ENCODE measurements at regions not wholly inside any gene's neighbourhood (a gene's known extent, or its start where the extent isn't known, plus 50 kb on each side); places are given as distances from the start of the nearest gene placed in this dataset.

DNA sequence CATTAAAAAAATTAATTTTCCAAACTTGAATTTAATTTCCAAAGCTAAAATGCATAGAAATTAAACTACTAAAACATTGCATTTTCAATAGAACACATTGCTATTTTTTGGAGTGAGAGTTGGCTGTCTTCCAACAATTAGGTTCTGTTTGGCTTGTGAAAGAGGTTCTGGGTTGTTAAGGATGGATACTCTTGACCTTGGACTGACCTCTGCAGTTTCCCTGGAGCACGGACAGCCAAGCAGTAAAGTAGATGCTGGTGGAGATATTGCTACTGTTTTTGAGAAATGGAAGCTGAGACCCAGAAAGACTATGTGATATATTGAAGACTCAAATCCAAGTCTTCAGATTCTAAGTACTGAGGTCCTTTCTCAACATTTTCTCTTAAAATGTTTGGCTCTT is 95.9 kb upstream of the CHD6 start:
- Histone ChIP-seq H2AK5ac (ENCODE audit: low read depth, low read length) (no peak overlapping the region), H3K56ac (replicated peaks; ENCODE audit: insufficient read length, low read depth, low read length) (no peak overlapping the region), H3K9ac (replicated peaks in 1 of 4; ENCODE audit: extremely low read depth in 1 of 4, low read depth in 3 of 4, low read length in 3 of 4) (no peak overlapping the region), H3K27me3 (replicated peaks in 1 of 4; ENCODE audit: control insufficient read depth in 3 of 4, extremely low read depth in 1 of 4, insufficient read depth in 3 of 4, low read length in 3 of 4) (no peaks in the 10 kb centered on the region), H3K4me2 (ENCODE audit: insufficient read depth in 1 of 2, low read depth in 2 of 2, low read length in 2 of 2) (no peak overlapping the region), H2BK5ac (ENCODE audit: low read depth, low read length) (no peak overlapping the region), H4K91ac (replicated peaks; ENCODE audit: insufficient read length, low read length) (no peak overlapping the region), H2BK20ac (ENCODE audit: low read length) (no peak overlapping the region), H2BK12ac (ENCODE audit: low read depth, low read length) (no peak overlapping the region), H2BK120ac (replicated peaks; ENCODE audit: low read depth, low read length) (no peak overlapping the region), H3K79me2 (ENCODE audit: control insufficient read depth in 1 of 2, insufficient read depth in 2 of 2, low read length in 2 of 2) (no peaks in the 10 kb centered on the region), H3K4me1 (replicated peaks in 1 of 4; ENCODE audit: control insufficient read depth in 3 of 4, insufficient read depth in 4 of 4, low read length in 3 of 4) (no peaks in the 10 kb centered on the region), H4K20me1 (replicated peaks in 1 of 2; ENCODE audit: control insufficient read depth in 1 of 2, insufficient read depth in 2 of 2, low read length in 2 of 2) (no peaks in the 10 kb centered on the region), H3K4ac (replicated peaks; ENCODE audit: insufficient read length, low read depth, low read length) (no peak overlapping the region), H4K8ac (ENCODE audit: extremely low read depth, insufficient read depth, low read length) (no peak overlapping the region), H4K5ac (ENCODE audit: insufficient read length, low read depth, low read length) (no peak overlapping the region), H3K9me3 (ENCODE audit: insufficient read depth in 2 of 2, low read depth in 1 of 2, low read length in 1 of 2) (no peaks in the 10 kb centered on the region), H3K23me2 (ENCODE audit: low read depth, low read length) (peaks cover 1% of the 10 kb centered on the region; the same call in 1 of the 2 replicates), H2AFZ (ENCODE audit: low read length) (no peak overlapping the region), H3K36me3 (ENCODE audit: control insufficient read depth in 2 of 4, insufficient read depth in 4 of 4, low read length in 3 of 4) (no peaks in the 10 kb centered on the region), H2BK15ac (ENCODE audit: low read length) (no peak overlapping the region), H3K23ac (ENCODE audit: insufficient read length) (no peak overlapping the region), H3K27ac (ENCODE audit: low read depth, low read length) (no peak overlapping the region), H3K4me3 (ENCODE audit: extremely low read depth in 1 of 4, insufficient read depth in 2 of 4, low read depth in 3 of 4, low read length in 4 of 4) (no peak overlapping the region), H3K79me1 (ENCODE audit: low read depth, low read length) (no peaks in the 10 kb centered on the region), H3K18ac (ENCODE audit: extremely low read depth, low read length) (no peak overlapping the region), H3K14ac (ENCODE audit: insufficient read length) (no peak overlapping the region)
- FAIRE-seq: no peak
- POLR2A ChIA-PET (ENCODE audit: partially characterized antibody): interaction anchor here (1.3 kb wide), 1 partner anchor 21 kb away, joined by 3 read pairs; no protein-coding TSS in a partner anchor
- no peak for DNase-seq (ENCODE audit: low read depth in 1 of 2, low spot score in 2 of 2)
- CTCF ChIA-PET (ENCODE audit: partially characterized antibody): interaction anchor here (0.7 to 2.8 kb wide), 4 partner anchors 9 to 24 kb away, joined by 3 to 11 read pairs (median 8); no protein-coding TSS in a partner anchor
- 86% methylated on average over 1 of the region's 1 CpG; no CpG with 5 or more reads in 1 of the 2 experiments for WGBS, 2 experiments (ENCODE audit: extremely low coverage in 1 of 2, insufficient coverage in 1 of 2, insufficient read length in 1 of 2, insufficient replicate concordance in 2 of 2, low coverage in 1 of 2, low lambda C conversion rate in 2 of 2, missing lambda C conversion rate in 1 of 2)
- TF ChIP-seq SP2 (IDR thresholded peaks at IDR 0.05; ENCODE audit: low read length) (no peak), SRF (IDR thresholded peaks at IDR 0.05; ENCODE audit: low read depth, low read length) (no peak), TAF1 (IDR thresholded peaks at IDR 0.05; ENCODE audit: low read depth, low read length) (no peak), GTF2F1 (IDR thresholded peaks at IDR 0.05; ENCODE audit: borderline replicate concordance, low read depth, low read length) (no peak), RXRA (IDR thresholded peaks at IDR 0.05; ENCODE audit: insufficient read depth, low read depth, low read length) (no peak), ATF2 (IDR thresholded peaks at IDR 0.05; ENCODE audit: low read length) (no peak), CBX8 (IDR thresholded peaks at IDR 0.05; ENCODE audit: borderline replicate concordance, low read depth, low read length) (no peak), EP300 (IDR thresholded peaks at IDR 0.05; ENCODE audit: borderline replicate concordance in 1 of 2, low read depth in 2 of 2, low read length in 2 of 2) (no peak), KDM1A (IDR thresholded peaks at IDR 0.05; ENCODE audit: borderline replicate concordance, low read length) (no peak), E2F6 (IDR thresholded peaks at IDR 0.05) (no peak)
- TF ChIP-seq, protein P1, sequence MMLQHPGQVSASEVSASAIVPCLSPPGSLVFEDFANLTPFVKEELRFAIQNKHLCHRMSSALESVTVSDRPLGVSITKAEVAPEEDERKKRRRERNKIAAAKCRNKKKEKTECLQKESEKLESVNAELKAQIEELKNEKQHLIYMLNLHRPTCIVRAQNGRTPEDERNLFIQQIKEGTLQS (IDR thresholded peaks at IDR 0.05; ENCODE audit: insufficient read depth, low read depth, low read length): no peak

Data from H1 (cell line).